ENCODE measurements at regions not wholly inside any gene's neighbourhood (a gene's known extent, or its start where the extent isn't known, plus 50 kb on each side); places are given as distances from the start of the nearest gene placed in this dataset.

- no peaks in the 10 kb centered on the region for H3K9me3 ChIP-seq (ENCODE audit: control insufficient read depth, insufficient read depth, low read depth, low read length)
- BruUV-seq (replicated peaks): no TSS peak
- no peak overlapping the region for H3K27ac ChIP-seq (ENCODE audit: low read length)
- peaks cover 2% of the 10 kb centered on the region for H3K27me3 ChIP-seq (ENCODE audit: control insufficient read depth, insufficient read depth, low read length)
- intact Hi-C loops (cut with micrococcal nuclease; ENCODE audit: unreplicated experiment) (no loop called here), in situ Hi-C loops (cut with HindIII; ENCODE audit: low pct_unique_long_range_greater_than_20kb, low sequenced_read_pairs) (no loop called here)
- no peaks in the 10 kb centered on the region for H3K36me3 ChIP-seq (ENCODE audit: control insufficient read depth, insufficient read depth, low read length)
- ChIA-PET CTCF (no interaction called here), POLR2A (no interaction called here)
- H3K4me3 ChIP-seq (ENCODE audit: low read depth in 2 of 2, low read length in 2 of 2): no peak overlapping the region
- DNase-seq (ENCODE audit: low read depth, low spot score) (no peak), ATAC-seq (no peak)
- no peaks in the 10 kb centered on the region for H3K4me1 ChIP-seq (ENCODE audit: control insufficient read depth, insufficient read depth, low read length)
- TF ChIP-seq CTCF (IDR thresholded peaks at IDR 0.05) (no peak), TCF7L2 (IDR thresholded peaks at IDR 0.05; ENCODE audit: low read depth, low read length) (no peak), SIN3A (IDR thresholded peaks at IDR 0.05; ENCODE audit: borderline replicate concordance, insufficient read depth, low read depth, low read length) (no peak), REST (IDR thresholded peaks at IDR 0.05; ENCODE audit: insufficient read depth in 1 of 2, low read depth in 2 of 2, low read length in 1 of 2) (no peak), POLR2AphosphoS5 (IDR thresholded peaks at IDR 0.05; ENCODE audit: low read depth, low read length) (no peak)
Measured at GRCh38 chr17:71917715-71918114, 203.1 kb upstream of the SOX9 start.

- no peak for TF ChIP-seq REST (IDR thresholded peaks at IDR 0.05; ENCODE audit: insufficient read depth in 1 of 2, low read depth in 2 of 2, low read length in 1 of 2)
- TF ChIP-seq TCF7L2 (IDR thresholded peaks at IDR 0.05; ENCODE audit: low read depth, low read length): no peak
- no peak for TF ChIP-seq CTCF (IDR thresholded peaks at IDR 0.05)
- no peak for TF ChIP-seq SIN3A (IDR thresholded peaks at IDR 0.05; ENCODE audit: borderline replicate concordance, insufficient read depth, low read depth, low read length)
- no peak for TF ChIP-seq POLR2AphosphoS5 (IDR thresholded peaks at IDR 0.05; ENCODE audit: low read depth, low read length)
- Histone ChIP-seq H3K9me3 (ENCODE audit: control insufficient read depth, insufficient read depth, low read depth, low read length) (no peaks in the 10 kb centered on the region), H3K4me3 (ENCODE audit: low read depth in 2 of 2, low read length in 2 of 2) (no peak overlapping the region), H3K27ac (ENCODE audit: low read length) (no peak overlapping the region), H3K27me3 (ENCODE audit: control insufficient read depth, insufficient read depth, low read length) (peaks cover 4% of the 10 kb centered on the region), H3K4me1 (ENCODE audit: control insufficient read depth, insufficient read depth, low read length) (no peaks in the 10 kb centered on the region), H3K36me3 (ENCODE audit: control insufficient read depth, insufficient read depth, low read length) (no peaks in the 10 kb centered on the region)
- CTCF ChIA-PET: no interaction called here
- BruUV-seq (replicated peaks): no TSS peak
- POLR2A ChIA-PET: no interaction called here
- no peak for ATAC-seq
- in situ Hi-C loops (cut with HindIII; ENCODE audit: low pct_unique_long_range_greater_than_20kb, low sequenced_read_pairs): no loop called here
- DNase-seq (ENCODE audit: low read depth, low spot score): no peak
- intact Hi-C loops (cut with micrococcal nuclease; ENCODE audit: unreplicated experiment): no loop called here
Measured at GRCh38 chr17:71919186-71919585, 201.6 kb upstream of the SOX9 start.

Measured in Panc1 (cell line).